HG02623 (cell line): ENCODE measurements at regions not wholly inside any gene's neighbourhood (a gene's known extent, or its start where the extent isn't known, plus 50 kb on each side); places are given as distances from the start of the nearest gene placed in this dataset.
"Not testable (repeated sequence)": the region's sequence is repeated elsewhere in the genome, so short reads cannot be mapped to it uniquely, and the experiment has no call there.

Source experiments
- ATAC-seq: cut with Tn5 transposase; IDR thresholded peaks from one replicate; pipeline ENCODE4 v1.9.1; 2021; ENCODE audit warnings: moderate library complexity; ENCODE audit not compliant: unreplicated experiment

GRCh38 chr20:56765172-56766073 lies 136.3 kb downstream of the TFAP2C start:
- no peak for ATAC-seq

- ATAC-seq, result no peak
Measured at GRCh38 chr20:56766528-56766927, 137.4 kb downstream of the TFAP2C start.

- ATAC-seq, result no peak
Measured at GRCh38 chr20:56769921-56770600, 141.0 kb downstream of the TFAP2C start.

GRCh38 chr20:56773749-56774148 lies 144.6 kb downstream of the TFAP2C start:
- no peak for ATAC-seq

- no peak for ATAC-seq
Measured at GRCh38 chr20:56774873-56775272, 145.8 kb downstream of the TFAP2C start.

- no peak for ATAC-seq
Measured at GRCh38 chr20:56776345-56776744, 147.2 kb downstream of the TFAP2C start.

- ATAC-seq, result no peak
Measured at GRCh38 chr20:56778765-56779195, 149.7 kb downstream of the TFAP2C start.

- no peak for ATAC-seq
Measured at GRCh38 chr20:56779452-56780143, 150.5 kb downstream of the TFAP2C start.

- ATAC-seq, result no peak
Measured at GRCh38 chr20:56780266-56780665, 151.2 kb downstream of the TFAP2C start.

- no peak for ATAC-seq
Measured at GRCh38 chr20:56781108-56781739, 152.1 kb downstream of the TFAP2C start.

- not testable (repeated sequence) for ATAC-seq
Measured at GRCh38 chr20:56781987-56782560, 153.0 kb downstream of the TFAP2C start.

GRCh38 chr20:56782814-56783213 lies 153.7 kb downstream of the TFAP2C start:
- not testable (repeated sequence) for ATAC-seq

GRCh38 chr20:56783826-56784225 lies 154.7 kb downstream of the TFAP2C start:
- no peak for ATAC-seq

GRCh38 chr20:56786503-56786902 lies 157.4 kb downstream of the TFAP2C start:
- no peak for ATAC-seq

GRCh38 chr20:56788041-56788670 lies 159.1 kb downstream of the TFAP2C start:
- ATAC-seq, result no peak

GRCh38 chr20:56788671-56789610 lies 159.8 kb downstream of the TFAP2C start:
- ATAC-seq, result no peak

GRCh38 chr20:56793916-56794315 lies 164.8 kb downstream of the TFAP2C start:
- ATAC-seq, result no peak

GRCh38 chr20:56795492-56795891 lies 166.4 kb downstream of the TFAP2C start:
- no peak for ATAC-seq

- ATAC-seq, result no peak
Measured at GRCh38 chr20:56796345-56796744, 167.2 kb downstream of the TFAP2C start.
